GM11168 (cell line): ENCODE measurements at regions not wholly inside any gene's neighbourhood (a gene's known extent, or its start where the extent isn't known, plus 50 kb on each side); places are given as distances from the start of the nearest gene placed in this dataset.
"Not testable (repeated sequence)": the region's sequence is repeated elsewhere in the genome, so short reads cannot be mapped to it uniquely, and the experiment has no call there.

Experiments used
- in situ Hi-C: fragments of 300-500 bp; cut with MboI; formaldehyde crosslinking; loops from one replicate; pipeline ENCODE4 v1.12.0; 2022; ENCODE audit warnings: low sequenced_read_pairs; ENCODE audit not compliant: unreplicated experiment

DNA sequence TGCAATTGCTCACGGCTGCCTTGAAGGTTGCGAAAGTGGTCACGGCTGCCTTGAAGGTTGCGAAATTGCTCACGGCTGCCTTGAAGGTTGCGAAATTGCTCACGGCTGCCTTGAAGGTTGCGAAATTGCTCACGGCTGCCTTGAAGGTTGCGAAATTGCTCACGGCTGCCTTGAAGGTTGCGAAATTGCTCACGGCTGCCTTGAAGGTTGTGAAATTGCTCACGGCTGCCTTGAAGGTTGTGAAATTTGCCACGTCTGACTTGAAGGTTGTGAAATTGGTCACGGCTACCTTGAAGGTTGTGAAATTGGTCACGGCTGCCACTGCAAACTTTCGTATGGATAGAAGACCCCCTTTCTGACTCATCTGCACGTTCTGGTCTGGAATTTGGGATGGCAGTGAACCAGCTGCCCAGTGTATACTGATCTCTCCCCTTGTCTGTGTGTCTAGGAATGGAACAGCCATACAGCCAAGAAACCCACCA is 150.1 kb downstream of the ASMT start:
- in situ Hi-C loops = not testable (repeated sequence)

DNA sequence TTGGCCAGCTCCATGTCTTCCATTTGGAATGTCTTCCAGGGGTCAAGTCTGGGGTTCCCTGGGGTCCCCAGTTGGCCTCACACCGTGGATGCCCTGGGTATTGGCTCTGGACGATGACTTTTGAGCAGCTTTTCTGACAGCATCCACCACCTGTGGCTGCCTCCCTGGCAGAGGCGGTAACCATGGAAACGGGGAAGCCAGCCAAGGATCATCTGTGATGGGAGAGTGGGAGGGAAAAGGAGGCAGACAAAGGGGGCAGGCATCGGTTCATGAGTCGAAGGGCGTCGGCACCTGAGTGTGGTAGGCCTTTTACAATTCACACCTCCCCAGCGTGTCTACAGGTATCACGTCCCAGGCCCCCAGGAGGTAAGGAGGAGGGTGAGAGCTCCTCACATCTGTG is 152.2 kb downstream of the ASMT start:
- in situ Hi-C loops = no loop called here

DNA sequence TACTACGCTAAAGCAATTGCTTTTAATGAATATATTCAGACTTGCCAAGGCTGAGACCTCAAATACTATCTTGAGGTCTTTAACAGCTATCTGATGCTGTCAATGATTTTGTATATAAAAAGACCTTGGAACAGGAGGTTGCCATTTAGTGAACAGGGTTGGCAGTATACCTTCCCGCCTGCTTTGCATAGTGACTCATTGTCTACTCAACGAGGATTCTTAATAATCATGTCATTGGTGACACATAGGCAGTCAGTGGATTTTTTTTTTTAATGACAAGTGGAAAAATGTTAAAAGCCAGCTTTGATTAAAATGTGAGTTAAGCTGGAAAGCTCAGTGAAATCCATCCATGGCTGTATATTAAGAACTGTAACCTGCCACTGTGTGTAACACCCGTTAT is 164.0 kb downstream of the ASMT start:
- in situ Hi-C loops = no loop called here

DNA sequence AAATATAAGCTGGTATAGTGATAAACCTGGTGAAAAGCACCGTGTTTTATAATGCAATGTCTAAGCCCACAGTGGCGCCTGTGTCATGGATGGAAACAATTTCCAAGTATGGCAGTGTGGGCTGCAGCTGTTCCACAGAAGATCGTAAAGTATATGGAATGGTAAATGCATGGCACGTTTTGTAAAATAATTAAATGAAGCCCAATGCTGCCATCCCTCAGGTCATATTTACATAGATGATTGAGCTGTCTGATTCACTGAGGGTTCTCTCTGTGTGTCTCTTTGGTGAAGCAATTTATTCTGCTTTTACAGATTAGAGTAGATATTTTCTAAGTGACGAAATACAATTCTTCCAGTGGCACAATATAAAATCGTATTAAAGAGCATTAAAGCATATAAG is 164.8 kb downstream of the ASMT start:
- in situ Hi-C loops = no loop called here

DNA sequence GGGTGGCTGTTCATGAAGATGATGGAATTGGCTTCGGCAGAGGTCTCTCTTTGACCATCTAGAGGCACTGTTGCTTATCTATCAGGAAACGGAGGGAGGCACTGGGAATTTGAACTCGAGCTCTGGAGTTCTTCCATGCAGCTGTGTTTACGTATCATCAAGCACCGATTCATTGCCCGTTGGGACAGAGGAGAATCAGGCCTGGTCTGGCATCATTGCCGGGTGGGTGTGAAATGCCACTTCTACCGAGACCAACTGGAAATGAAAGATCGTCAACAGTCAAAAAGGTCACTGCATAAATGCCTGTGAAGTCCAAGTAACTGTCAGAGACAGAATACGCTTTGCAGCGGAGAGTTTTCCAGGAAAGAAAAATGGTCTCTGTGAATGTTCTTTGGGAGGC is 166.9 kb downstream of the ASMT start:
- in situ Hi-C loops = no loop called here

DNA sequence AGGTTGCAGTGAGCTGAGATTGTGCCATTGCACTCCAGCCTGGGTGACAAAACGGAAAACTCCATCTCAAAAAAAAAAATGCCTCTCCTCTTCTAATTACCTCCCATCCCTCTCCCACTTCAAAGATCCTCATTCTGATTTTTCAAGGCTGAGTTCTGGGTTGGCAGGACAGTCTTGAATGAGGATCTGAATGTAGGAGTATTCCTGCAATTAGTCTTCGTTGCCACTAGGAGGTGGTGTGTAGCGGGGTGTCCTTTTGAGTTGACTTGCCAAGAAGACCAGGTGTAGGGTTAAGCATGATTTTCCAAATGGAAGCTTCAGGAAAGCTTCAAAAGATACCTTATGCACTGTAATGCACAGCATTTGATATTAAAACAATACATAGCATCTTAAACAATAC is 169.9 kb downstream of the ASMT start:
- in situ Hi-C loops = no loop called here

DNA sequence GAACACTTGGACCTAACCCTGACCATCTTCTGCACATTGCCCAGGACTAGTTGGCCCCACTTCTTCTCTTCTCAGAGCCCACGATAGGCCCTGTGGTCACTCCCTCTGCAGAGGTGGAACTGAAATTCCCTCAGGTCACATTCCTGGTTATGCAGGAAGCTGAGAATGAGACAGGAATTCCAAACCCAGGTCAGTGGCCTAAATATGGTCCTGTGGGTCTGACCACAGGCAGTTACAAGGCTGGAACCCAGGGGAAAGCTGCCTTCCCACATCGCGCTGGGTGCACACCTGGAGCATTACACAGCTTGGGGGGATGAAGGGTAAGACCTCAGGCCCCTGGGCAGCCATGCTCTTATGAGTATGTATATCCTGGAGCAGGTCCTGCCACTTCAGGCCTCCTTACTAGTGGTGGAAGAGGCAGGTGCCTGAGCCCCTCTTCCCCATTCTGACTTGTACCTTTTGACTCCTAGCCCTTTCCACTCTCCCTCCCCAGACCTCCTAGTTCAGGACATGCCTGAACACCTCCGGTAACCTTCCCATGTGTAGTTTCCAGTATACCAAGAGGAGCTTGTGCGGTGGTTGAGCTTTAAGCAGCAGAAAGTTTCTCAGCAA is 173.5 kb downstream of the ASMT start:
- in situ Hi-C loops = no loop called here

DNA sequence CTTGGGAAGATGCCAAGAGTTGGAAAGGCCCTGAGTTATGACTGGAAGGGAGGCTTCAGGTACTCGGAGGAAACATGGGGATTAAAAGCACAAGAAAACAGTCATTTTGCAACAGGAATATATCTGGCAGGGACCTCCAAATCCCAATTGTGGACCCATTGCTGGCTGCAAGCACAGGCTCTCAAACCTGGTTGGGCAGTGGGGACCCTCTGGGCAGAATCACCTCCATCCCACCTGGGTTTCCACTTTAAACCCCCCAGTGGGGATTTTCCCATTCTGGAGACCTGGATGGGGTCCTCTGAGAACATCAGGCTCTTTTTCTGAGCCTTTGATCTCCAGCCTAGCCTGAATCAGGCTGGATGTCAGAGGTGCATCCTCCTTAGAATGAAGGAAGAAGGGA is 177.8 kb downstream of the ASMT start:
- in situ Hi-C loops = no loop called here

DNA sequence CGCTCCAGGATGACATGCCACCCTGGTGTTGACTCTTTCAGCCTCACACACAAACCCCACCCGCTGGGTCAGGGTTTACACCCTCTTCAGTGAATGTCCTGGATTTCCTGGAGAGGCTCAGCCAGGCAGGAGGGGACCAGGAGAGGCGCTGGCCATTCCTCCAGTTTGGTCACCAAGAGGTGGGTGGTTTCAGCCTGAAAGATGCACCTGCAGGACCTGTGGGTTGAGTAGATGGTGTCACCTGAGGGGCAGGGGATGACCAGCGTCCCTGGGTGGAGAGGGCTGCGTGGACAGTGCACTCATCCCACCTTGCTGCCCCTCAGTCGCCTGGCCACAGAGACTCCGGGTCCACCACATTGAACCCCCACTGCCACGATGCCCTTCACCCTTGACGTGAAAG is 179.7 kb downstream of the ASMT start:
- in situ Hi-C loops = no loop called here

DNA sequence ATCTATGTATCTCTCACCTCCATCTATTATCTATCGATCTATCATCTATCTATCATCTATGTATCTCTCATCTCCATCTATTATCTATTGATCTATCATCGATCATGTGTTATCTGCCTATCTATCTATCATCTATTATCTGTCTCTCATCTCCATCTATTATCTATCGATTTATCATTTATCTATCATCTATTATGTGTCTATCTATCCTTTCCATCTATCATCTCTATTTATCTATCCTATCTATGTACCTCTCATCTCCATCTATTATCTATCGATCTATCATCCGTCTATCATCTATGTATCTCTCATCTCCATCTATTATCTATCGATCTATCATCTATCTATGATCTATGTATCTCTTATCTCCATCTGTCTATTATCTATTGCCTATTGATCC is 188.1 kb downstream of the ASMT start:
- in situ Hi-C loops = no loop called here

DNA sequence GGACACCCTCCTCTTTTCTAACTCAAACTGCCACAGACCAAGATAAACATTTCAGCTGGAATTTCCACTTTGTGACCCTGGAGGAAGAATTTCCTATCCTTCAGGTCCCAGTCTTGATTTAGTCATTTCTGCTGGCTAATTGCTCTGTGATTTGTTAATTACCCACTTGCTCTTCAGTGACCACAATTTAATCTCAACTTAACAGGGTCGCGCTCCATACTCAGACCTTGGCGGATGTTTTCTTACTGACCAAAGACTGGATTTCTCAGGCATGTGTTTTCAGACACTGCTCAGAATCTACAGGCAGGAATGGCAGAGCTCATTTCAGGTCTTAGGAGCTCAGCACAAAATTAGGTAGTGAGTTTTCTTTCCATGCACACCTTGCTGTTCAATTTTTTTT is 188.9 kb downstream of the ASMT start:
- in situ Hi-C loops = no loop called here

DNA sequence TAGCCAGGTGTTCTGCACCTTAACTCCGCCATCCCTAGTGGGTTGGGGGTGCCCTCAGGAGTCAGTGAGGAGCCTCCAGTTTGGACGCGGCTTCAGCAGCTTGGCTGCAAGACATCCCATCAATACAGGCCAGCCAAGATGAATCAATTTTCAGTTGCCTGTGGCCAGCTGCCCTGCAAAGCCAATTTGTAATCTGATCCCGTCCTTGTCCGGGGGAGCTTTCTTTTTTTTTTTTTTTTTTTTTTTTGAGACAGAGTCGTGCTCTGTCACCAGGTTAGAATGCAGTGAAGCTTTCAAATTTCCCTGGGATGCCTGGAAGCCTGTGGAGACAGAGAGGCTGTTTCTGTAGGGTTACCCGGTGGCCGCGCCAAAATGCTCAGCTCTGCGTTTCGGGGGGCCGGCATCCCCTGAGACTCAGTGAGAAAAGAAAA is 192.5 kb downstream of the ASMT start:
- in situ Hi-C loops = no loop called here

DNA sequence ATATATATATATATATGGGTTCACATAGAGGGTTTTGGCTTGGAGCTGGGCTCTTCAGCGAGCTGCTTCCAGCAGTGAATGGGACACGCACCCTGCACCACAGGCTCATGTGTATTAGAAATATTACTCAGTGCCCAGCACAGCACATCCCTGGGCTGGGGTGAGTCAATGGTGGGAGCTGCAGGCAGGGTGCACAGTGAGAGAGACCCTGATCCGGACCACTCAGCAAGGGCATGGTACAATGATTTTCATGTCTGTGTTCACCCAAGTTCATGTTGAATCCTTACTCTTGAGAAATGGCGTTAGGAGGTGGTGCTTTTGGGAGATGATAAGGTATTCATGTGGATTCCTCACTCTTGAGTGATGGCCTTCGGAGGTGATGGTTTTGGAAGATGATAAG is 194.7 kb downstream of the ASMT start:
- in situ Hi-C loops = no loop called here

DNA sequence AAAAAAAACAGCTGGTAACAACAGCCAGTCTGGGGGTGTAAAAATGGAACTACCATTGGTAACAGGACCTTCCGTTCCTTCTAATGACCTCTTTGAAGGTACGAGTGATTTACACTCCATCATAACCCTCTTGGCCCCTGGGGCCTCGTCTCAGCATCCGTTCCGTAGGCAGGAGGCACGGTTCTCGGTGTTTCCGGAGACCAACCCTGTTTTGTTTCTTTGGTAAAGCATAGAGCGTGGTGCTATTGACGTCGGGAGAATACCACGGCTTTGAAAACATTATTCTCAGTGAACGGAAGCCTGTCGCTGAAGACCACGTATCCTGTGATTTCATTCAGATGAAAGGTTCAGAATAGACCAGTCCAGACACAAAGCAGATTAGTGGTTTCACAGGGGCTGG is 198.9 kb downstream of the ASMT start:
- in situ Hi-C loops = no loop called here

DNA sequence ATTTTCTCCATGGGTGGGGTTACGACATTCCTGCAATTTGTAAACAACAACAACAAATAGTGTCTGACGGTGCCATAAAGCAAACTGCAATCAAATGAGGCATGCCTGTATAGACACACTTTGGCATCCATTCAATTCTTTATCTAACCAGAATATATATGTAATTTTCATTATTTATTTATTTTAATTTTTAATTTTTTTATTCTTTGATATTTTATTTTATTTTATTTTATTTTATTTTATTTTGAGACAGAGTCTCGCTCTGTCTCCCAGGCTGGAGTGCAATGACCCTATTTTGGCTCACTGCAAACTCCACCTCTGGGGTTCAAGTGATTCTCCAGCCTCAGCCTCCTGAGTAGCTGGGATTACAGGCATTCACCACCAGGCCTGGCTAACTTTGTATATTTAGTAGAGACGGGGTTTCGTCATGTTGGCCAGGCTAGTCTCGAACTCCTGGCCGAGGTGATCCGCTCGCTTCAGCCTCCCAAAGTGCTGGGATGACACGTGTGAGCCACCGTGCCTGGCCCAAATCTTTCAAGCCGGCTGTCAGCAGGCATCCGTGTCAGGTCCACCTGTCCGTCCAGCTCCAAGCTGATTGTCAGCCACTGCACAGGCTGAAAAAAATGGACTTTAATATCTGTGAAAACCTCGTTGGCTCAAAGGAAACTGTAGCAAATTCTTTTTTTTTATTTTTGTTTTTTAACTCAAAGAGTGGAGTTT is 200.8 kb downstream of the ASMT start:
- in situ Hi-C loops = no loop called here

DNA sequence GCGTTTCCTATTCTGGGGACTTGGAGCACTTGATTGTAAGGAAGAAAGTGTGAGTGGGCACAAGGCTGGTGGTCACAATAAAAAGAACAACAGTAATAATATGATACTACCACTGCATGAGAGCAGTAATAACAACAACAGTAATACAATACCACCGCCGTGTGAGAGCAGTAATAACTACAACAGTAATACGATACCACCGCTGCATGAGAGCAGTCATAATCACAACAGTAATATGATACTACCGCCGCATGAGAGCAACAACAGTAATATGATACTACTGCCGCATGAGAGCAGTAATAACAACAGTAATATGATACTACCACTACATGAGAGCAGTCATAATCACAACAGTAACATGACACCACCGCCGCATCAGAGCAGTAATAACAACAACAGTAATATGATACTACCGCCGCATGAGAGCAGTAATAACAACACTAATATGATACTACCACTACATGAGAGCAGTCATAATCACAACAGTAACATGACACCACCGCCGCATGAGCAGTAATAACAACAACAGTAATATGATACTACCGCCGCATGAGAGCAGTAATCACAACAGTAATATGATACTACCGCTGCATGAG is 201.6 kb downstream of the ASMT start:
- in situ Hi-C loops = not testable (repeated sequence)

DNA sequence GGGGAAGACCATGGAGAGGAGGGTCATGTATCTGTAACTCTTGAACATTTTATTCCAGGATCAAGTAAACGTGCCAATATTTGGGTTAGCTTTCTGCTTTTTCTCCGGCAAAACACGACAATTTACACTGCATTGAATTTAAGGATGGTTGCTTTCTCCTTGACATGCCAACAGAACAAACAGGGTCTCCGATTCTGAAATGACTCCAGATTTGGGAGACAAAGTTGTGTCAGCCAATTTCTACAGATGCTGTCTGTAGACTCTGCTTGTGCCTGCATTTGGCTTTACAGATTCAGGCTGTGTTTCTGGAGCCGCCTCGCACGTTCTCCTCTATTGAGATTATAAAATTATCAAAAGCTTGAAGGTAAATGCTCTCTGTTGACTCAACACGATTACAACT is 207.0 kb downstream of the ASMT start:
- in situ Hi-C loops = no loop called here

DNA sequence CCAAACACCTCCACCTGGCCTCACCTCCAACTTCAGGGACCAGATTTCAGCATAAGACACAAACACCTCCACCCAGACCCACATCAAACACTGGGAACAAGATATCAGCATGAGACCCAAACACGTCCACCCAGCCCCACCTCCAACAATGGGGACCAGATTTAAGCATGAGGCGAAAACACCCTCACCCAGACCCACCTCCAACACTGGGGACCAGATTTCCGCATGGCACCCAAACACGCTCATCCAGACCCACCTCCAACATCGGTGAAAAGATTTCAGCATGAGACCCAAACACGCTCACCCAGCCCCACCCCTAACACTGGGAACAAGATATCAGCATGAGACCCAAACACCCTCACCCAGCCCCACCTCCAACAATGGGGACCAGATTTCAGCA is 210.0 kb downstream of the ASMT start:
- in situ Hi-C loops = no loop called here

DNA sequence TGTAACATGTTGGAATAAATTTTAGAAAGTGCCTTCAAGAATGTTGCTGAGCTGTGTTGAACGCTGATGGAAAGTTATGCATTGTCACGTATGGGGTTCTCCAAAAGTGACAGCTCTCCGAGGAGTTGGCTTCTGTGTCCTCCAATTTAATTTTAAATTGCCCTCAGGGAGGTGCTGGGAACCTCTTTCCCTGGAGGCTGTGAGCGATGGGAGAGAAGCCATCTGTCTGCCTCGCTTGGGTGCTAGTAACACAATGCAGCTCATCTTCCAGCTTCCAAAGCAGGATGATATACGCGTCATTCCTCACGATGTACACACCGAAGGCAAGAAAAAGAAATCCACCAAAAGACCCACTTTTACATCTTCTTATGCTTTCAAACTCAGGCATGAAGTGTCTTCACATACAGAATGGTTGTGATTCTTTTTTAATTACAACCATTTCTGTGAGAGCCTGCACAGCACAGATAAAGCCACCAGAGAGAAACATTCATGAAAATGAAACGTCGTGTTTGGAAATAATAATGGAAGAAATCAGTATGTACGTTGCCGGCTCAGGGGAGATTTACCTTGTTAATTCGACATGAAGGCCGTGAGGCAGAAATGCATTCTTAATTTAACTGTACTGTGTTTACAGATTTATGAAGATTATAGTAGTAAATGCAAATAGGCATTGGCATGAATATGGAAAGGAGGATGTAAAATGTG is 218.9 kb downstream of the ASMT start:
- in situ Hi-C loops = no loop called here

DNA sequence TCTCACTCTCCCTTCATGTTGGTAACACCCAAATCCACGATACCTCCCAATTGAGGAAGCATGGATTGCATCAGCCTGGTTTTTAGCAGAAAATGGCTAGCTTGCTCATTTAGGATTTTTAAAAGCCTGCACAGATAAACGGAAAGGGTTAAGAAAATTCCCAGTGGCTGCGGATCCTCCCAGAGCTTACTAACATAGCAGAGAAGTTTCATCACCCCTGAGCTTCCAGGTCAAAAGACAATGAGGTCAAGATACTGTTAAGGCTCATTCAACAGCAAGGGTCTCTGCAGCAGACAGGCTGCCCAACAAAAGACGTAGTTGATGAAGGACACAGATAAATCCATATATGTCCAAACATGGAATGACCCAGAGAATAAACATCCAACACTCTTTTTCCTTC is 220.2 kb downstream of the ASMT start:
- in situ Hi-C loops = no loop called here

DNA sequence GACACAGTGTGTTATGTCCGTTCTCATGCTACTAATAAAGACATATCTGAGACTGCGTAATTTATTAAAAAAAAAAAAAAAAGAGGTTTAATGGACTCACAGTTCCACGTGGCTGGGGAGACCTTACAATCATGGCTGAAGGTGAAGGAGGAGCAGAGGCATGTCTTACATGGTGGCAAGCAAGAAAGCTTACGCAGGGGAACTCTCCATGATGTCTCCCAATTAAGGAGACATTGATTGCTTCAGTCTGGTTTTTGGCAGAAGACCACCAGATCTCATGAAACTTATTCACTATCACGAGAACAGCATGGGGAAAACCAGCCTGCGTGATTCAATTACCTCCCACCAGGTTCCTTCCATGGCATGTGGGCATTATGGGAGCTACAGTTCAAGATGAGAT is 221.8 kb downstream of the ASMT start:
- in situ Hi-C loops = no loop called here
